Epithelial cell of proximal tubule (primary cell): ENCODE measurements at regions not wholly inside any gene's neighbourhood (a gene's known extent, or its start where the extent isn't known, plus 50 kb on each side); places are given as distances from the start of the nearest gene placed in this dataset.

ENCODE experiments used
- DNase-seq: peaks from one replicate; pipeline ENCODE4 v3.0.0-alpha.2; 2011; ENCODE audit warnings: low read depth
- H3K4me3 ChIP-seq: 2 replicates; pipeline ENCODE4 v1.5.1; 2011; ENCODE audit warnings: low read depth, mild to moderate bottlenecking, low read length
- TF ChIP-seq, protein P1 (sequence below): conservative IDR thresholded peaks from 2 replicates; pipeline ENCODE4 v1.5.1; 2012; ENCODE audit warnings: low read depth, mild to moderate bottlenecking, low read length

DNA sequence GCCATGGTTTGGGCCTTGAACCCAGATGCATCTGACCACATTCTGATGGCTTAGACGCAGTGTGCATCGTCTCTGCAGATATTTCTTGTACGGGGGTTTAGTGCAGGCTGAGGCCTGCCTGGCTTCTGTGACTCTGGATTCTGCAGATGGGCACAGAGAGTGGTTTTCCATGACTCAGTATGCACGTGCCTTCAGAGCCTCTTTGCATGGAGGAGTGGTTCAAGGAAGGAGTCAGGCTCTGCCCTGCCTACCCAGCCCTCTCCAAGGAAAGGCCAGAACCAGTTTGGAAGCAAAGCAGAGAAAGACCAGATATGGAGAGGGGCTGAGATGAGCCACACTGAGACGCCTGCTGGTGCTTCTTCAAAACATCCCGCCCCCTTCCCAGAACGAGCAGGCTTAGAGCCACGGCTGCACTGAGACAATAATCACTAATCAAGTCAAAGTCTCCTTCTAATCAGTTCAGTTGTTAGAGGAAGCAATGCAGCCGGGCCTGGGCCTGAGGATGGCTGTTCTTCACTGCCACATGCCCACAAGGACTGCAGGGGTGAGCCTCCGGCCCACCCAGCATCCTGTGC lies 308.9 kb downstream of the NXPE2 start:
- TF ChIP-seq, protein P1, sequence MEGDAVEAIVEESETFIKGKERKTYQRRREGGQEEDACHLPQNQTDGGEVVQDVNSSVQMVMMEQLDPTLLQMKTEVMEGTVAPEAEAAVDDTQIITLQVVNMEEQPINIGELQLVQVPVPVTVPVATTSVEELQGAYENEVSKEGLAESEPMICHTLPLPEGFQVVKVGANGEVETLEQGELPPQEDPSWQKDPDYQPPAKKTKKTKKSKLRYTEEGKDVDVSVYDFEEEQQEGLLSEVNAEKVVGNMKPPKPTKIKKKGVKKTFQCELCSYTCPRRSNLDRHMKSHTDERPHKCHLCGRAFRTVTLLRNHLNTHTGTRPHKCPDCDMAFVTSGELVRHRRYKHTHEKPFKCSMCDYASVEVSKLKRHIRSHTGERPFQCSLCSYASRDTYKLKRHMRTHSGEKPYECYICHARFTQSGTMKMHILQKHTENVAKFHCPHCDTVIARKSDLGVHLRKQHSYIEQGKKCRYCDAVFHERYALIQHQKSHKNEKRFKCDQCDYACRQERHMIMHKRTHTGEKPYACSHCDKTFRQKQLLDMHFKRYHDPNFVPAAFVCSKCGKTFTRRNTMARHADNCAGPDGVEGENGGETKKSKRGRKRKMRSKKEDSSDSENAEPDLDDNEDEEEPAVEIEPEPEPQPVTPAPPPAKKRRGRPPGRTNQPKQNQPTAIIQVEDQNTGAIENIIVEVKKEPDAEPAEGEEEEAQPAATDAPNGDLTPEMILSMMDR = no peak
- no peak overlapping the region for H3K4me3 ChIP-seq
- DNase-seq = no peak

DNA sequence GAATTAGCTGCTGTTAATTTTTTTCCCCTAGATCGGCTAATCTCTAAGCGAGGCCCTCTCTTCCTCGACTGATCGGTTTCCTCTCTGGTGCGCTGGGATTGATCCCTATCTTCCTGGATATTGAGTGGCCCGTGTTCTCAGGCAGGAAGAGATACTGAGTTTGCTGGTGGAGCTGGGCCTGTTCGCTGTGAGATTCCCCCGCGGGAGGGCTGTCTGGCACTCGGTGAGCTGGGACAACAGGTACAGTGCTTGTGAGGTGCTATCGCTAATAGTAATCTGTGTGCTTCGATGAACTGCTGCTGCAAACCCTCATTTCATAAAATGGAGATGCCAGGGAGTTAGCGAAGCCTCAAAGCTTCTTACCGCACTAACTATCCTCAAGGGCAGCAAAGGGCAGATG lies 310.3 kb downstream of the NXPE2 start:
- no peak for DNase-seq
- TF ChIP-seq, protein P1 = no peak
- H3K4me3 ChIP-seq = no peak overlapping the region

DNA sequence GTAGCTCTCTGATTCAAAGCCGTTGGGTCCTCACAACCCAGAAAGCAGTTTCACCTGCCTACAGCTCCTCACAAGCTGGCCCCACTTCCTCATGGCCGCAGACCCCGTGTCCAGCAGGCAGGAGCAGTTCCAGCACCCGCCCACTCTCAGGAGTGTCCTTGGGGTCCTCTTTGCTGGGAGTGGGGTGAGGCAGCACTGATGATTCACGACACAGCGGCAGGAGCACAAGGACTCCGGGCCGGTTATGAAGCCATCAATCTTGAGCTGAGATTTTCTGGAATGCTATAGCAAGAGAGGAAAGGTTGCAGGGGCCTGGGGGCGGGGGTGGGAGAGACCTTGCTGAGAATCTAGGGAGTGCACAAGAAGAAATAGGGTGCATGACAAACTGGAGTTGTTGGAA lies 311.2 kb downstream of the NXPE2 start:
- TF ChIP-seq, protein P1 = no peak
- H3K4me3 ChIP-seq = no peak overlapping the region
- no peak for DNase-seq

DNA sequence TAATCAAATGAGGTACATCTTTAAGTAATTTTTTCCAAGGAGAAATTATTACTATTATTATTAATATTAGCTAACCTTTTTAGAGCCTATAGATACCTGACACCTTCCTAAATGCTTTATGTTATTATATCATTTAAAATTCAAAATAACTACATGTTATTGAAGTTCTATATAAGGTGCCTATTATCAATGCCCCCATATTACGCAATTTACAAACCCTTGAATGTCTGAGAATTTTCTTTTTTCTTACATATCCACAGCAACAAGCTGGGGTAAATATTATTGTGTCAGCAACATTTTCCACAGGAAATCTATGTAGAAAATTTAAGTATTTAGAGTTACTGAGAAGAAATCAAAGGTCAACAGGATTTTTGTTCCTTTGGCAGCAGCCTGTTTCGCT lies 327.3 kb downstream of the NXPE2 start:
- no peak overlapping the region for H3K4me3 ChIP-seq
- TF ChIP-seq, protein P1 = no peak
- no peak for DNase-seq

DNA sequence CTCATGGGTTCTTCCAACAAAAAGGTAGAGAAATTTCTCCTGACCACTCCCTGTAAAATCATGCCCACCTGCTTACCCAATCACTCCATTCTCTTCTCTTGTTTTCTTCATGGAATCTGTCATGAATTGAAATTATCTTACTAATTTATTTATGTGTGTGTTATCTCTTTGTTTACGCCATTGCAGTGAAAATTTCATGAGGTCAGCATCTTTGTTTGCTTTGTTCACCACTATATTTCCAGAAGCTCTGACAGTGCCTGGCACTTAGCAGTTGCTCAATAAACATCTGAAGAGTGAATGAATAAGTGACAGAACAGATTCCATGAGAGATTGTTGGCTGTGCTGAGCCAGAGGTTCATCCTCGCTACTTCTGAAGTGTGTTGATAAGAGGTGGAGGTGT lies 329.5 kb downstream of the NXPE2 start:
- H3K4me3 ChIP-seq = no peak overlapping the region
- TF ChIP-seq, protein P1 = no peak
- no peak for DNase-seq

DNA sequence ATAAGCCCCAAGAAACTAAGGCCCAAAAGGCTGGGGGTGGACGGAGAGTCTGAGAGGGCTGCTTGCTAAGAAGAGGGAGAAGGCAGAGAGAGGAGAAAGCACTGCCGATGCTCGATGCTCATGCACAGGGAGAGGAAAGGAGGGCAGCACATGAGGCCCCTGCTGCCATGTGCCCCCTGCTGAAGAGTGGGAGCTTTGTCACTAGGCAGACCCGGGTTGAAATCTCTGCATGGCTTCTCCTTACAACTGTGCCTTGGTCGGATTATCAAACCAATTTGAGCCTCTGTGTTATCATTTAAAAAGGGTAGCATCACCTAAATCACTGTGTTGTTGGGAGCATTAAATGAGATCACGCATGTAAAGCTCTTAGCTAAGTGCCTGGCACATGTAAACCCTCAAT lies 330.5 kb downstream of the NXPE2 start:
- no peak for DNase-seq
- TF ChIP-seq, protein P1 = no peak
- H3K4me3 ChIP-seq = no peak overlapping the region

DNA sequence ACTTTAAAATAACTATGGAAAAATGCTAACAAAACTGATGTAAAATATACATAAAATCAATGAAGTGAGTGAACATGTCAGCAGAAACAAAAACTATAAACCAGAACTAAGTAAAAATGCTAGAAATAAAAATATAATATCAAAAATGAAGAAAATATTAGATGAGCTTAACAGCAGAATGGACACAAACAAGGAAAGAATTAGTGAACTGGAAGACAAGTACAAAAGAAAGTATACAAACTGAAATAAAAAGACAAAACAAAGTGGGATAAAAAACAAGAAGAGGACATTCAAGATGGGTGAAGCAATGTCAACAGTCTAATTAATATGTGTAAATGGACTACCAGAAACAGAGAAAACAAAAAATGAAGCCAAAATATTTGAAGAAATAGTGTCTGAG lies 339.2 kb downstream of the NXPE2 start:
- DNase-seq = no peak
- TF ChIP-seq, protein P1 = no peak
- no peak overlapping the region for H3K4me3 ChIP-seq
